Uterus (tissue), 3 donors: ENCODE measurements at regions not wholly inside any gene's neighbourhood (a gene's known extent, or its start where the extent isn't known, plus 50 kb on each side); places are given as distances from the start of the nearest gene placed in this dataset.
"Not testable (repeated sequence)": the region's sequence is repeated elsewhere in the genome, so short reads cannot be mapped to it uniquely, and the experiment has no call there.

Source experiments
- DNase-seq, 2 donors: peaks; one replicate each; pipeline ENCODE4 v3.0.0-alpha.2; 2019 to 2020
- H3K27ac ChIP-seq, 2 donors: fragments of 200-600 bp; sonication (generic); 1 replicate in 1 of 2; 2 replicates in 1 of 2; pipeline ENCODE4 v1.5.1; 2016 to 2018
- H3K27me3 ChIP-seq, 2 donors: fragments of 200-600 bp; sonication (generic); one replicate each; pipeline ENCODE4 v1.5.1; 2018 to 2019; ENCODE audit warnings: control low read depth in 1 of 2
- H3K36me3 ChIP-seq, 2 donors: fragments of 200-600 bp; sonication (generic); one replicate each; pipeline ENCODE4 v1.5.1; 2019; ENCODE audit warnings: control low read depth in 1 of 2
- H3K4me1 ChIP-seq, 2 donors: fragments of 200-600 bp; sonication (generic); one replicate each; pipeline ENCODE4 v1.5.1; 2018 to 2019; ENCODE audit warnings: control low read depth in 1 of 2
- H3K4me3 ChIP-seq, 2 donors: fragments of 200-600 bp; sonication (generic); 1 replicate in 1 of 2; 2 replicates in 1 of 2; pipeline ENCODE4 v1.5.1; 2018 to 2019; ENCODE audit warnings: mild to moderate bottlenecking in 1 of 2
- H3K9me3 ChIP-seq, 2 donors: fragments of 200-600 bp; sonication (generic); one replicate each; pipeline ENCODE4 v1.5.1; 2019; ENCODE audit warnings: control low read depth in 1 of 2
- CTCF ChIP-seq, 4 experiments: fragments of 200-600 bp in 2 of 4; fragments of 450-650 bp in 2 of 4; sonication (generic) in 2 of 4; IDR thresholded peaks; one replicate each; pipeline ENCODE4 v1.5.1; 2016 to 2019; ENCODE audit warnings: antibody characterized with exemption in 4 of 4, mild to moderate bottlenecking in 2 of 4, moderate library complexity in 1 of 4
- POLR2A ChIP-seq, 2 donors: fragments of 450-650 bp; IDR thresholded peaks; one replicate each; pipeline ENCODE4 v1.6.1; 2016; ENCODE audit warnings: antibody characterized with exemption in 2 of 2, mild to moderate bottlenecking in 1 of 2, moderate library complexity in 1 of 2
- intact Hi-C: fragments of 100-400 bp; cut with DNase I; formaldehyde crosslinking; loops from one replicate; pipeline ENCODE4 v1.15.1; 2023; ENCODE audit warnings: low total_unique reads
- donor health status: DM: yes; HTN: yes; CAD: no.

GRCh38 chr1:148334339-148335130 lies 148.6 kb downstream of the PPIAL4G start:
- peaks cover 0 to 2% of the 10 kb centered on the region in 2 donors for H3K4me1 ChIP-seq
- peak overlapping the region; percentile 37 to 51 for H3K4me3 ChIP-seq
- H3K27ac ChIP-seq = peak overlapping the region; percentile 83 to 88
- intact Hi-C loops = no loop called here
- peak; percentile 55 to 83 for DNase-seq
- TF ChIP-seq CTCF (IDR thresholded peaks at IDR 0.05) = no peak
- TF ChIP-seq POLR2A (IDR thresholded peaks at IDR 0.05) = peak in 1 of 2 donors; percentile 50
- H3K27me3 ChIP-seq = no peaks in the 10 kb centered on the region
- H3K9me3 ChIP-seq = no peaks in the 10 kb centered on the region
- no peaks in the 10 kb centered on the region for H3K36me3 ChIP-seq

DNA sequence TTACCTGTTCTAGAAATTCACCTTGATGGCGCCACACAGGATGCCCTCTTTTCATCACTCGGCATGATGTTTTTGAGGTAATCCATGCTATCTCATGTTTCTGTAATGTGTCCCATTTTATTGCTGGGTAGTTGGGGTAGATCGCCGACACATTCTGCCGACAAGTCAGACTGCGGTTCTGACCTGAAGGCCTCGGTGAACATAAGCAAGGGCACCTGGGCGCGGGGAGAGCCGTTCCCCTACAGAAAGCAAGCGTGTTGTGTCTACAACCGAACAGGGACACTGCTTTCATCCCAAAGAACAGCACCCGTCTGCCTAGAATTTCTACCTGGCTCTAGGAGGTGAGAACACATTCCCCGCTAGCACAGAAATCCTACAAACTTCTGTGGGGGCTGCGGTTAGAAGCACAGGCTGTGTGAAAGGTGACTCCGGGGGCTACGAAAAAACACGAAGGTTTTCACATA lies 149.2 kb downstream of the PPIAL4G start:
- H3K9me3 ChIP-seq = no peaks in the 10 kb centered on the region
- no peak for DNase-seq
- H3K4me1 ChIP-seq = peaks cover 0 to 2% of the 10 kb centered on the region in 2 donors
- no peaks in the 10 kb centered on the region for H3K27me3 ChIP-seq
- peak overlapping the region; percentile 83 to 88 for H3K27ac ChIP-seq
- H3K4me3 ChIP-seq = peak overlapping the region; percentile 37 to 51
- intact Hi-C loops = no loop called here
- H3K36me3 ChIP-seq = no peaks in the 10 kb centered on the region
- TF ChIP-seq CTCF (IDR thresholded peaks at IDR 0.05) (no peak), POLR2A (IDR thresholded peaks at IDR 0.05) (no peak)

DNA sequence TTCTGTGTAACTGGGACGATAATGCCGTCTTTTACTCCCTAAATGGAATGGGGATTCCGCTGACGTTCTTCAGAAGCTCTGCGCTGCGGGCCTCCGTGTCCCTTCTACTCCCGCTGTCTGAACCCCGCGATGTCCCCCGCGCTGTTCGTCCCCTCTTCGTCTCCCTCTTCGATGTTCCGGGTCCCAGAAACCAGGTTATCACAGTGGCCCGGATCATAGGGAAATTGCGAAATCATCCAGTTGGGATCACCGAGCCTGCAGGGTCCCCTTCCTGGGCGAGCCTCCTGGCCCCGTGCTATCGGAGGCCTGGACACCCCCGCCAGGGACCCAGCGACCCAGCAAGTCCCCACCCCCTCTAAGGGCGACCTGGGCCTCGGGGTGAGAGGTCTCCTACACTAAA lies 154.2 kb downstream of the PPIAL4G start:
- intact Hi-C loops = no loop called here
- Histone ChIP-seq H3K9me3 (no peaks in the 10 kb centered on the region), H3K4me1 (no peaks in the 10 kb centered on the region), H3K27me3 (no peaks in the 10 kb centered on the region), H3K36me3 (no peaks in the 10 kb centered on the region), H3K4me3 (no peak overlapping the region), H3K27ac (no peak overlapping the region)
- DNase-seq = no peak
- no peak for TF ChIP-seq CTCF (IDR thresholded peaks at IDR 0.05)
- TF ChIP-seq POLR2A (IDR thresholded peaks at IDR 0.05) = no peak

DNA sequence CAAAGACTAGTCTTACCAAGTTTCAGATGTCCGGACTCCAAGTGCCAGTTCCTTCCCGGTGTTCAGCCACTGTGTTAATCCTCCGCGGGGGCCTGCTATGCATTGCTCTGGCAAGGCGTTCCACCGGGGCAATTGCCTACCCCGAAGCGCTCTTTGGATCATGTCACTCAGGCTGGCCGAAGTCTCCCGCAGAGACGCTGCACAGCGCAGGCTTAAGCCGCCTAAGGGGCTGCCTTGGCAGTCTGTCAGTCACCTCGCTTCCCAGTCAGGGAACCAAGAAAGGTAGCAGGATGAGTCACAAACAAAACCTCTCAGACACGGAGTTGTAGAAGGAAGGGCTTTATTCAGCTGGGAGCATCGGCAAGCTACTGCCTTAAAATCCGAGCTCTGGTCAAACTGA lies 158.1 kb downstream of the PPIAL4G start:
- H3K9me3 ChIP-seq, H3K27ac ChIP-seq, H3K4me3 ChIP-seq, H3K27me3 ChIP-seq, intact Hi-C loops, H3K4me1 ChIP-seq, DNase-seq, H3K36me3 ChIP-seq: not testable (repeated sequence)

DNA sequence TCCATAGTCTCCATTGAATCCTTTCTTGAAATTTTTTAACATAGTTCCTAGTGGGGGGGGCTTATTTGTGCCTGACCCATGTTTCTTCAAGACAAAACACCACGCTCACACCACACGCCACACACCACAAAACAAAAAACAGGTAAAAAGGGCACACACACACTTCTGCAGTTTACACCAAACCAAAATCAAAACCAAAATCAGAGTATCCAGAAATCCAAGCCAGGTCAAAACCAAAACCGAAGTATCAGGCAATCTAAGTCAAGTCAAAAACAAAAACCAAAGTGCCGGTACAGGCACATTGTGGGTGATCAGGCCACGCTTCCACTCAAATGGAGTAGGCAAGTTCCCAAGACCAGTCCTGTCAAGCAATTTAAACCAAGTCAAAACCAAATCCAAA lies 158.6 kb downstream of the PPIAL4G start:
- H3K27me3 ChIP-seq = not testable (repeated sequence)

DNA sequence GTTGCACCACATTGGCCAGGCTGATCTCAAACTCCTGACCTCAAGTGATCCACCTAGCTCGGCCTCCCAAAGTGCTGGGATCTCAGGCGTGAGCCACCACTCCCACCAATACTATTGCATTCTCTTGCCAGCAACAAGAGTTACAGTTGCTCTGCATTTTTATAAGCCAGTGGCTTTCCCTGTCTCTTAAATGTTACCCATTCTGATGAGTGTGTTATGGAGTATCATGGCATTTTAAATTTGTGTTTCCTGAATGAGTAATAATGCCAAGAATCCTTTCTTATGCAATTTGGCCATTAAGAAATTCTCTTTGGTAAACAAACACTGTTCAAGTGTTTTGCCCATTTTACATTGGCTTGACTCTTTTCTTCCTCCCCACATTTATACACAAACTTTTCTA lies 163.0 kb downstream of the PPIAL4G start:
- H3K27me3 ChIP-seq, H3K27ac ChIP-seq, H3K4me3 ChIP-seq, DNase-seq, H3K9me3 ChIP-seq, H3K36me3 ChIP-seq, H3K4me1 ChIP-seq, intact Hi-C loops: not testable (repeated sequence)

More for the DNA sequence above, 158.6 kb downstream of the PPIAL4G start:
- H3K36me3 ChIP-seq, intact Hi-C loops, H3K9me3 ChIP-seq, H3K27ac ChIP-seq, H3K4me1 ChIP-seq, H3K4me3 ChIP-seq, DNase-seq: not testable (repeated sequence)

GRCh38 chr1:148318904-148319242 lies 164.2 kb downstream of the PPIAL4G start:
- no peaks in the 10 kb centered on the region for H3K9me3 ChIP-seq
- H3K4me1 ChIP-seq = no peaks in the 10 kb centered on the region
- TF ChIP-seq POLR2A (IDR thresholded peaks at IDR 0.05) = no peak
- TF ChIP-seq CTCF (IDR thresholded peaks at IDR 0.05) = no peak
- H3K4me3 ChIP-seq = no peak overlapping the region
- intact Hi-C loops = no loop called here
- H3K27me3 ChIP-seq = no peaks in the 10 kb centered on the region
- H3K36me3 ChIP-seq = no peaks in the 10 kb centered on the region
- no peak overlapping the region for H3K27ac ChIP-seq
- DNase-seq = no peak
